SK-N-SH treated with all-trans-retinoic acid at 6 μM for 48 hours (cell line): ENCODE measurements at regions not wholly inside any gene's neighbourhood (a gene's known extent, or its start where the extent isn't known, plus 50 kb on each side); places are given as distances from the start of the nearest gene placed in this dataset.
A peak's percentile ranks its signal among the peaks of the same experiment; 100 is the strongest.

Experiments
- CSDC2 ChIP-seq: fragments of 250-450 bp; sonication (Bioruptor Pico); IDR thresholded peaks from 2 replicates; pipeline ENCODE4 v1.5.0; 2020; ENCODE audit warnings: mild to moderate bottlenecking, moderate library complexity
- ESRRG ChIP-seq: fragments of 250-450 bp; sonication (Bioruptor Pico); IDR thresholded peaks from 2 replicates; pipeline ENCODE4 v1.6.1; 2021; ENCODE audit warnings: mild to moderate bottlenecking
- ZFP3 ChIP-seq: fragments of 250-450 bp; sonication (Bioruptor Pico); IDR thresholded peaks from 2 replicates; pipeline ENCODE4 v1.5.0; 2020; ENCODE audit warnings: mild to moderate bottlenecking, moderate library complexity
- ZNF70 ChIP-seq: fragments of 450-650 bp; formaldehyde crosslinking; IDR thresholded peaks from 2 replicates; pipeline ENCODE4 v1.5.0; 2020; ENCODE audit warnings: mild to moderate bottlenecking, moderate library complexity
- ZNF8 ChIP-seq: fragments of 450-650 bp; formaldehyde crosslinking; IDR thresholded peaks from 2 replicates; pipeline ENCODE4 v1.5.0; 2020; ENCODE audit warnings: mild to moderate bottlenecking, moderate library complexity
- TF ChIP-seq, protein P1 (sequence below): fragments of 250-450 bp; sonication (Bioruptor Pico); IDR thresholded peaks from 2 replicates; pipeline ENCODE4 v1.8.0; 2020; ENCODE audit warnings: mild to moderate bottlenecking, moderate library complexity, borderline replicate concordance
- TF ChIP-seq, protein P2 (sequence below): fragments of 250-450 bp; sonication (Bioruptor Pico); IDR thresholded peaks from 2 replicates; pipeline ENCODE4 v1.5.0; 2020; ENCODE audit warnings: mild to moderate bottlenecking, moderate library complexity
- TF ChIP-seq, protein P3 (sequence below): fragments of 250-450 bp; sonication (Bioruptor Pico); IDR thresholded peaks from 2 replicates; pipeline ENCODE4 v1.8.0; 2021; ENCODE audit warnings: low read depth, mild to moderate bottlenecking, moderate library complexity, borderline replicate concordance
- TF ChIP-seq, protein P4 (sequence below): fragments of 250-450 bp; sonication (Bioruptor Pico); IDR thresholded peaks from 2 replicates; pipeline ENCODE4 v1.5.1; 2021; ENCODE audit warnings: mild to moderate bottlenecking, moderate library complexity

DNA sequence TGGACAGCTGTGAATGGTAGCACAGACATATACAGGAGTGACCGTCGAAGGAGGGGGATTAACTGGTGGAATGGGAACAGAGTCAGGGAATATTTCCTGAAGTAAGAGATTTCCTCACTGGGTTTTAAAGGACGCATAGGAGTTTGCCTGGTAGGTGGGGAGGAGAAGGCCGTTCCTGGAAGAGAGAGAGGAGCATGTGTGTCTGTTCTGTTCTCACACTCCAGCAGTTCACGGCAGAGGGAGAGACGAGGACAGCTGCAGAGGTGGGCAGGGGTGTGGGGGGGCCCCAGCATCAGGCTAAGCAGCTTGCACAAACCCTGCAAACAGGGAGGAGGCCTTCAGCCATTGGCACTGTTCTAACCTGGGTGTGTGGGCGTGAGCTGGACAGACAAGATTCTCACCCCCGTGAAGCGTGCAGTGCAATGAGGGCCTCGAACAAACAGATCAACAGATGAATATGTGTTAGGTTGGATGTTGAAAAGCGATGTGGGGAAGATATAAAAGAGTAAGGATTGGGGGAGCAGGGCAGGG lies 85.3 kb upstream of the GSE1 start:
- TF ChIP-seq ESRRG (CRISPR knock-in tag) (no peak), CSDC2 (CRISPR knock-in tag) (no peak), ZNF70 (no peak), ZFP3 (peak; percentile 94), ZNF8 (no peak)
- TF ChIP-seq, protein P1, sequence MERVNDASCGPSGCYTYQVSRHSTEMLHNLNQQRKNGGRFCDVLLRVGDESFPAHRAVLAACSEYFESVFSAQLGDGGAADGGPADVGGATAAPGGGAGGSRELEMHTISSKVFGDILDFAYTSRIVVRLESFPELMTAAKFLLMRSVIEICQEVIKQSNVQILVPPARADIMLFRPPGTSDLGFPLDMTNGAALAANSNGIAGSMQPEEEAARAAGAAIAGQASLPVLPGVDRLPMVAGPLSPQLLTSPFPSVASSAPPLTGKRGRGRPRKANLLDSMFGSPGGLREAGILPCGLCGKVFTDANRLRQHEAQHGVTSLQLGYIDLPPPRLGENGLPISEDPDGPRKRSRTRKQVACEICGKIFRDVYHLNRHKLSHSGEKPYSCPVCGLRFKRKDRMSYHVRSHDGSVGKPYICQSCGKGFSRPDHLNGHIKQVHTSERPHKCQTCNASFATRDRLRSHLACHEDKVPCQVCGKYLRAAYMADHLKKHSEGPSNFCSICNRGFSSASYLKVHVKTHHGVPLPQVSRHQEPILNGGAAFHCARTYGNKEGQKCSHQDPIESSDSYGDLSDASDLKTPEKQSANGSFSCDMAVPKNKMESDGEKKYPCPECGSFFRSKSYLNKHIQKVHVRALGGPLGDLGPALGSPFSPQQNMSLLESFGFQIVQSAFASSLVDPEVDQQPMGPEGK (CRISPR knock-in tag), result no peak
- TF ChIP-seq, protein P2, sequence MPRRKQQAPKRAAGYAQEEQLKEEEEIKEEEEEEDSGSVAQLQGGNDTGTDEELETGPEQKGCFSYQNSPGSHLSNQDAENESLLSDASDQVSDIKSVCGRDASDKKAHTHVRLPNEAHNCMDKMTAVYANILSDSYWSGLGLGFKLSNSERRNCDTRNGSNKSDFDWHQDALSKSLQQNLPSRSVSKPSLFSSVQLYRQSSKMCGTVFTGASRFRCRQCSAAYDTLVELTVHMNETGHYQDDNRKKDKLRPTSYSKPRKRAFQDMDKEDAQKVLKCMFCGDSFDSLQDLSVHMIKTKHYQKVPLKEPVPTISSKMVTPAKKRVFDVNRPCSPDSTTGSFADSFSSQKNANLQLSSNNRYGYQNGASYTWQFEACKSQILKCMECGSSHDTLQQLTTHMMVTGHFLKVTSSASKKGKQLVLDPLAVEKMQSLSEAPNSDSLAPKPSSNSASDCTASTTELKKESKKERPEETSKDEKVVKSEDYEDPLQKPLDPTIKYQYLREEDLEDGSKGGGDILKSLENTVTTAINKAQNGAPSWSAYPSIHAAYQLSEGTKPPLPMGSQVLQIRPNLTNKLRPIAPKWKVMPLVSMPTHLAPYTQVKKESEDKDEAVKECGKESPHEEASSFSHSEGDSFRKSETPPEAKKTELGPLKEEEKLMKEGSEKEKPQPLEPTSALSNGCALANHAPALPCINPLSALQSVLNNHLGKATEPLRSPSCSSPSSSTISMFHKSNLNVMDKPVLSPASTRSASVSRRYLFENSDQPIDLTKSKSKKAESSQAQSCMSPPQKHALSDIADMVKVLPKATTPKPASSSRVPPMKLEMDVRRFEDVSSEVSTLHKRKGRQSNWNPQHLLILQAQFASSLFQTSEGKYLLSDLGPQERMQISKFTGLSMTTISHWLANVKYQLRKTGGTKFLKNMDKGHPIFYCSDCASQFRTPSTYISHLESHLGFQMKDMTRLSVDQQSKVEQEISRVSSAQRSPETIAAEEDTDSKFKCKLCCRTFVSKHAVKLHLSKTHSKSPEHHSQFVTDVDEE (CRISPR knock-in tag), result no peak
- TF ChIP-seq, protein P3, sequence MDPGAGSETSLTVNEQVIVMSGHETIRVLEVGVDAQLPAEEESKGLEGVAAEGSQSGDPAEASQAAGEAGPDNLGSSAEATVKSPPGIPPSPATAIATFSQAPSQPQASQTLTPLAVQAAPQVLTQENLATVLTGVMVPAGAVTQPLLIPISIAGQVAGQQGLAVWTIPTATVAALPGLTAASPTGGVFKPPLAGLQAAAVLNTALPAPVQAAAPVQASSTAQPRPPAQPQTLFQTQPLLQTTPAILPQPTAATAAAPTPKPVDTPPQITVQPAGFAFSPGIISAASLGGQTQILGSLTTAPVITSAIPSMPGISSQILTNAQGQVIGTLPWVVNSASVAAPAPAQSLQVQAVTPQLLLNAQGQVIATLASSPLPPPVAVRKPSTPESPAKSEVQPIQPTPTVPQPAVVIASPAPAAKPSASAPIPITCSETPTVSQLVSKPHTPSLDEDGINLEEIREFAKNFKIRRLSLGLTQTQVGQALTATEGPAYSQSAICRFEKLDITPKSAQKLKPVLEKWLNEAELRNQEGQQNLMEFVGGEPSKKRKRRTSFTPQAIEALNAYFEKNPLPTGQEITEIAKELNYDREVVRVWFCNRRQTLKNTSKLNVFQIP (CRISPR knock-in tag), result no peak
- TF ChIP-seq, protein P4, sequence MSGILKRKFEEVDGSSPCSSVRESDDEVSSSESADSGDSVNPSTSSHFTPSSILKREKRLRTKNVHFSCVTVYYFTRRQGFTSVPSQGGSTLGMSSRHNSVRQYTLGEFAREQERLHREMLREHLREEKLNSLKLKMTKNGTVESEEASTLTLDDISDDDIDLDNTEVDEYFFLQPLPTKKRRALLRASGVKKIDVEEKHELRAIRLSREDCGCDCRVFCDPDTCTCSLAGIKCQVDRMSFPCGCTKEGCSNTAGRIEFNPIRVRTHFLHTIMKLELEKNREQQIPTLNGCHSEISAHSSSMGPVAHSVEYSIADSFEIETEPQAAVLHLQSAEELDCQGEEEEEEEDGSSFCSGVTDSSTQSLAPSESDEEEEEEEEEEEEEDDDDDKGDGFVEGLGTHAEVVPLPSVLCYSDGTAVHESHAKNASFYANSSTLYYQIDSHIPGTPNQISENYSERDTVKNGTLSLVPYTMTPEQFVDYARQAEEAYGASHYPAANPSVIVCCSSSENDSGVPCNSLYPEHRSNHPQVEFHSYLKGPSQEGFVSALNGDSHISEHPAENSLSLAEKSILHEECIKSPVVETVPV (CRISPR knock-in tag), result no peak
